GDM1 (cell line): ENCODE measurements at regions not wholly inside any gene's neighbourhood (a gene's known extent, or its start where the extent isn't known, plus 50 kb on each side); places are given as distances from the start of the nearest gene placed in this dataset.

Experiments
- DNase-seq: peaks from one replicate; lab custom pipeline; 2025; lab: John Stamatoyannopoulos, UW

DNA sequence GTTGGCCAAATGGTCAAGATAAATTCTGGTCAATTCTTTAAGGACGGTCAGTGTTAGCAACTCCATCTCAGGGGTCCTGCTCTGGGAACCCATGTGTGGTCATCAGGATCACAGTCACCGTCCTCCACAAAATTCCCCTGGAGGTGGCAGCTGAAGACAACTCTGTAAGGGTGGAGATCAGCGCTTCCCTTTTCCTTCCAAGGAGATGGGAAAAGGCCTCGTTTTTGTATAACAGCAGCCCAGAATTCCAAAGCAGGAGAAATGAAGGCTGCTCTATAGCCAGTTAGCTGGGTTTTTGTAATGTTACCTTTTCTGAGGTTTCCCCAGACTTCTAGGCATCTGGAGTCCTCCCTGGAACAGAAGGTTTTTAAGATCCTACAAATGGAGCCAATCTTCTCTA is 334.8 kb downstream of the MYCN start:
- DNase-seq = no peak

DNA sequence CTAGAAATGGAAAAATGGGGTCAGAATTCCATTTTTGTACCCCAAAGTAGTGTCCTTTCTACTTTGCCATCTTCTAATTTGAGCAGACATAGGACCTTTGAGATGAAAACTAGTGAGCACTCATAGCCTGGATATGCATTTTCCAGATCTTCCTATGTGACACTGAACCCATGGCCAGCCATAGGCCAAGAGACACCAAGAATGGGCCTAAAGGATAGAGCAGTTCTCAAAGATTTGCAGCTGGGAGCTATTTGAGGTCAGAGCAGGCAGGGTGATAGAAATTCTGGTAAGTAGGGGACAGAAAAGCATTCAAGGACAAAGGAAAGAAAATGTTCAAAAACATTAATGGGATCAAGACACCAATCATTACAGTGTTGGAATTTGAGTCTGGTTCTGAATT is 332.8 kb downstream of the MYCN start:
- no peak for DNase-seq

DNA sequence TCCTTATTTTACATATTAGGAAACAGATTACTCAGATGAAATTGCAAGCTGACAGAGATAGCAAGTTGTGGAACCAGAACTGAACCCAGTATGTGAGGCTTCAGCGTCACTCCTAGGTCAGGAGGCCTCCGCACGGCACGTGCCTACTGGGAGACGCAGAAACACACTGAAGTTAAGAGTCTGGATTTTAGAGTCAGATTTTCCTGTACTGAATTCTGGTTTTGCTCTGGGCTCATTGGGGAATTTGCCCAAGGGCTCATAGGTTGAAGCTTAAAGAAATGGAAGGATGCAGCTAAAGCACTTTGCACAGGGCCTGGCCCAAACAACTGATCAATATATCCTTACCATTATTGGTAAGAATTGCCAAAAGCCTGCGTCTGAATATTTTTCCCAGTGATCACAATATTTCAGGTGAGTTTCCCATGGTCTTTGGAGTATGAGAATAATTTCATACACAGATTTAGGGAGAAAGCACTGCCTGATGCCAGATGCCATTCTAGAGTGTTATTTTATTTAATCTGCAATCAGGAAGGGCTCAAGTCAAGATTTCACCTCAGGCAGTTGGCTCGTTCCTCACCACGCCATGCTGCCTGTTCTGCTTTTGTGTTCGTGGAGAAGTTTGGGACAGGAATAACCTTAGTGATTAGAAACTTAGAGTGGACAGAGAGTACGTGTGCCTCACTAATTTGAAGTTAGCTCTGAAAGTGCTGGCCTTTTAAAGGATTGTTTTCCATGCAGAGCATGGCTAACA is 331.9 kb downstream of the MYCN start:
- no peak for DNase-seq

DNA sequence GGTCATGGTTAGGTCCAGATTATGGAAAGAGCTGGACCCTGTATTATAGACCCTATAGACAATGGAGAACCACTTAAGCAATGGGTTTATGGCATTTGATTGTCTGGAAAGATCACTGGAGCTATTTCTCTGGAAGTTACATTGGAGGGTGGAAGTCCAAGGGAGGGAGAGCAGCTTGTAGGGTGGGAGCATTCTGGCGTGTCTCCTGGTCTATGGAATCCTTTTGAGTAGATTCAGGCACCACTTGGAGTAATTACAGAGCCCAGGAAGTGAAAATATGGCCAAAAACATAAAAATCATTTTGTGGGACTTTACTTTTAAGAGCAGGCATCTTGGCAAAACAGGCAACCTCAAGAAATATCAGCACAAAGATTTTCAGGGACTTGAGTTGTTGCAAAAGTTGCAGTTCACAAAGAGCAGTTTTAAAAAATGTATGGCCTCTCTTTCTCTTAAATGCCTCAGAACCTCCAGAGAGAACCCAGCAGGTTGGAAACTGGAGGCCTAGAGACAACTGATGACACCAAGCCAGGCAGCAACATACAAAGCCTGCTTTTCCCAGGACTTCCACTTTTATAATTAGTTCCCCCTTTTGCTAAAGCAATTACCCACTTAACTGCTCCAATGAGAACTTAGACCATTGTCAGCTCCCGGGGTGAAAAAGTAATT is 331.0 kb downstream of the MYCN start:
- DNase-seq = no peak

DNA sequence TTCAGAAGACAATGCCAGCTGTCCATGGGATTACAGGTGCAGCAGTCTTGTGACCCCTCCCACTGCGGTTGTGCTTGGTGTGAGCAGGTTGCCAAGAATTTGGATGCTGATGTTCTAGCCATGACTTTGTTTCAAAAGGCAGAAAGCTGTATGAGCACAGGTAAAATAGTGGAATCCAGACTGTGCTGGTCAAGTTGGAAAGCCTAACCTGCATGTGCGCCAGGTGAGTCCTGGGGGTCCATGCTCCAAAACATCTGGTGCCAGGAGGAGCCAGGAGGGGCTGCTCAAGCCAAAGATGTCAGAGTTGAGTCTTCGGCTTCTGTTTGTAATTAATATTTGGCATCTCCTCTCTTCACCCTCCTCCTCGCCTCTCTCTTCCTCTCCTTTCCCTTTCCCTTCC is 330.1 kb downstream of the MYCN start:
- DNase-seq = no peak

DNA sequence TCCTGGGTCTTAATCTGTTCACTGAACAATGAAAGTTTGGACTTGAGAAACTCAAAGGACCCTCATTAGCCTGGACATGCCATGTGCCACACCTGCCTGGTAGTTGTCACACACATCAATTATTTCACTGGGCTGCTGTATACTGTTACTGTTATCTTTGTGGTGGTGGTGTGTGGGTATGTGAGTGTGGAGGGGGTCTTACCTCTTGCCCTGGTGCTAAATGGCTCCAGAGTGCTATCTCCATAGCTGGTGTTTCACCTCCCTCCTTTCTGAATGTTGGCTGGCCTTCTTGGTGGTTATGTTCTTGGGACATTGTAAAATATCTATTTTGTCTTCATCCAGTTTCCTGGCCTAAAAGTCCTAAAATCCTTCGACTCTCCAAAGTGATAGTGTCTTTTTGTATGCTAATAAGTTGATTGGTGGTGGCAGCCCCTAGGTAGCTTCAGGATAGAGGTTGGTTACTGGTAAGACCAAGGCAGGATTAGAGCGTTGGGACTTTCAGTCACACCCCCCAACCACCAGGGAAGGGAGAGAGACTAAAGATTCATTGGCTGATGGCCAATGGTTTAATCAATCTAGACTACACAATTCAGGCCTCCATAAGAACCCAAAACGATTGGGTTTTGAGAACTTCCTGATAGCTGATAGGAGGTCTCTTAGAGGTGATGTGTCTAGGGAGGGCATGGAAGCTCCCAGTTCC is 328.1 kb downstream of the MYCN start:
- DNase-seq = no peak

DNA sequence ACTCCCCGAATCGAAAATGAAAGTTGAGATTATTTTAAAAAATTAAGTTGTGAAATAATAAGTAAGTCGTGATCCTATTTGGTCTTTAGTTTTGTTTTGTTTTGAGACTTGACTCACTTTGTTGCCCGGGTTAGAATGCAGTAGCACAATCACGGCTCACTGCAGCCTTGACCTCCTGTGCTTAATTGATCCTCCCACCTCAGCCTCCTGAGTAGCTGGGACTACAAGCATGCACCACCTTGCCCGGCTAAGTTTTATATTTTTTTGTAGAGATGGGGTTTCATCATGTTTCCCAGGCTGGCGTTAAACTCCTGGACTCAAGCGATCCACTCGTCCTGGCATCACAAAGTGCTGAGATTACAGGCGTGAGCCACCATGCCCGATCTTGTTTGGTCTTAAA is 326.2 kb downstream of the MYCN start:
- no peak for DNase-seq

DNA sequence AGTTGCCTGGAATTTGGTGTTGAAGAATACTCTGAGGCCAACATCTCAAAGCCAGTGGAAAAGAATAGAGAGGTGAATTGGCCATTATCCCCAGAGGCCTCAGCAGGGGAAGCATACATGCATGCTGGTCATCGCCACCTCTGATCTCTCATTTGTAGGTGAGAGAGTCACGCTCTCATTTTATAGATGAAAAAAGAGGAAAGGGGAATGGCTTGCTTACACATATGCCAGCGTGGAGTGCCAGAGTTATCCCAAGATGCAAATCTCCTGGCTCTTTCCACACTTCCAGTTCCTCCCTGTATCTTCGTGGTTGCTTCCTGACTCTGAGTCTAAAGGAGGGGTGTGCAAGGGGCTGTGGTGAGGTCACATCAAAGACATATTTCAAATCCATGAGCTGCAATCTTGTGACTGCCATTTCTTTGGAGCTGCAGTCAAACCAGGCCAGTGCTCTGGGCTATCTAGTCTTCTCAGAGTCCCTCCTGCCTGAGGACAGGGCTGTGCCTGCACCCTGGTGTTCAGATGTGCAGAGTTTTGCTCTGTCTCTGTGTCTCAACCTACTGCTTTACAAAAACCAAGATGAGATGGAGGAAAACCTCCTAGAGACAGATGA is 324.7 kb downstream of the MYCN start:
- no peak for DNase-seq

DNA sequence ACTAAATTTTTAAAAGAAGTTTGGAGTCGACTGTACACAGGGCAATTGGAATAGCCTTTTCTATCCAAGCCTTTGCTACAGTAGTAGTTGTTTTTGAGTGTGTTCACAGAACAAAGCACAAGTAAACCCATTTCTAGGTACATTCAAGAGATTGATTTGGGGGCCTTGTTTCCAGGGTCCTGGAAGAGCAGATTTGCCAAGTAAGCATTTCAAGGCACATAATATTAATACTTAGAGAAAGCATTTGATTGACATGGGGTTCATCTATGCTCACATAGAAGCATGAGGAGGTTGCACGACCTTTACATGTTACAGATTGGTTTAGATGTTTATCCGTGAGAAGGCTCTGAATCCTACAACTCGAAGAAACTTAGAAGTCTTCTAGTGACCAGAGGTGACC is 324.1 kb downstream of the MYCN start:
- DNase-seq = no peak

DNA sequence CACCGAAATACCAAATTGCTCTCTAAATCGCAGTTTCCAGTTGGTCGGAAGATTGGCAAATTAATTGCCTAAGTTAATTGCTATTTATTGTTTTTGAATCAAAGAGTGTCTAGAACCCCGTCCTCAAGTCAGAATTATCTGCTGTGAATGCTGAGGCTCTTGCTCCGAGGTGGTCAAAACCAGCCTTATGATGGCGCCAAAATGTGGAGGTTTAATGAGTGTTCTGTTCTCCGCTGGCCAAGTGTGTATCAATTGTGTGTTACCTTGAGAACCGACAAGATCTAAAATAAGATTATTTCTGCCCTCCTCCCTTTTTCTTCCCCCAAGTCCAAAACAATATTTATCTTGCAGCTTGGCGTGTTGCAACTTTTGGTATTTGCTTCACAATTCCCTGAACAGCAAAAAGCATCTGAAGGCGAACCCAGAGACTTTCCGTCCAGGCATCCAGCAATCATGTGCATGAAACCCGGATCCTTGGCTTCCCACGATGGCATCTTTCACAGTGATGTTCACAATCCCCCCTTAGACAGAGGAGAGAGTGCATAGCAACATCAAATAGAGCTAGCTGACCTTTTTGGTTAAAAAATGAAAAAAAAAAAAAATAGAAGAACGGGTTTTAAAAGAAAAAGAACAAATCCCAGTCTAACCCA is 323.0 kb downstream of the MYCN start:
- DNase-seq = no peak

DNA sequence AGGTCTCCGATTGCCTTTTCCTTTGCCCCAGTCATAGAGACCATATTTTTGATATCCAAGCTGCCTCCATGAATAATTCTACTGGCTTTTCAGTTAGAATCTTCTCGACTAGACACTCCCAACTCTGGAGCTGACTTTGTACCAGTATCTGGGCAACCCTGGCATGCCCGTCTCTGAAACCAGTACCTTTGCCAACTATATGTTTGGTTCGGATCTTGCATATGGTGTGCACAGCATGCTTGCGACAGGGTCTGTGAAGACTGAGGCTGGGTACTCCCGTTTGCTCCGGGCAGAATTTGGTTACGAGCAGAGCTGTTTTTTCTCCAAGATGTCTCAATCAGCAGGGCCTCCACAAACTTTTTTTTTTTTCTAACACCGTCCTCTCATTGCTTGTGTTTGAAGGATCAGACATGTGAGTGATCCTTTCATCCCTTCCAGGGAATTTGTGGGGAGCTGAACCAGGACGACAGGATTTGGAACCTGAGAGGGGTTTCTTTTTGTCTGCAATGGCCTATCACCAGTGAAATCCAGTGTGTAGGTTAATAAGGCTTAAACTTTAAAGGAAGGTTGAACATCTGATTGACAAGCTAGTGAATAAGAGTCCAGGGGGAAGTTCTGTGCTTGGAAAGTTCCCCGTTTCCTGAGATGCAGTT is 322.3 kb downstream of the MYCN start:
- no peak for DNase-seq

DNA sequence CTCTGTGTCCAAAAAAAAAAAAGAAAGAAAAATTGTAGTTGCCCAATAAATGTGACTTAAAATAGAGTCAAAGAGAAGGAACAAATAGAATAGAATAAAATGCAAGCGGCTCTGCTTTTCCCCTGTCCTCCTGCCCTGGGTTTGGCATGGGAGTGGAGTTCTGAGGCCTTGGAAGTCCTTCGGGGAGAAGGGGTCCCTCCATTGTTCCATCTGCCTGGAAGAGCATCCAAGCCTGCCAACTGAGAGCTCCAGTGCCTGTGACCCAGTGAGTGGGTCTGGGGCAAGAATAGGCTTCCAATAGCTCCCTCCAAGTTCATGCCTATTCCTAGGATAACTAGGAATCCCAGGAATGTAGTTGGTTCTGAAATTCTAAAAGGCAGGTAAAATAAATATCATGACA is 321.4 kb downstream of the MYCN start:
- no peak for DNase-seq

DNA sequence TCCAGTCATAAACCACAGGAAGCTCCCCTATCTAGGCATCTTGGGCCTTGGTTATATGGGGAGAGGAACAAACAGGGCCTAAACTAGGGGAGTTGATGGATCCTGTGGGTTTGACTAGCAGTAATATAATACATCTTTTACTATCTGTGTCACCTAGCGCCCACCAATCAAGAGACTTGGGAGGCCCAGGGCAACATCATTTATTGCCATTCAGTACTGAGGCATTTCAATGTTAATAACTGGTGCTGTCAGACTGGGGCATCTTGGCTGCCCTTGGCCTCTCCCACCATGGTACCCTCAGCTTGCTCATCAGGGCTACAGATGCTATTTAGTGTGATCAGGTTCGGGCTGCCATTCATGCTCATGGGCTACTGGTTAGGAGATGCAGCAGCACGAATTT is 320.7 kb downstream of the MYCN start:
- no peak for DNase-seq

DNA sequence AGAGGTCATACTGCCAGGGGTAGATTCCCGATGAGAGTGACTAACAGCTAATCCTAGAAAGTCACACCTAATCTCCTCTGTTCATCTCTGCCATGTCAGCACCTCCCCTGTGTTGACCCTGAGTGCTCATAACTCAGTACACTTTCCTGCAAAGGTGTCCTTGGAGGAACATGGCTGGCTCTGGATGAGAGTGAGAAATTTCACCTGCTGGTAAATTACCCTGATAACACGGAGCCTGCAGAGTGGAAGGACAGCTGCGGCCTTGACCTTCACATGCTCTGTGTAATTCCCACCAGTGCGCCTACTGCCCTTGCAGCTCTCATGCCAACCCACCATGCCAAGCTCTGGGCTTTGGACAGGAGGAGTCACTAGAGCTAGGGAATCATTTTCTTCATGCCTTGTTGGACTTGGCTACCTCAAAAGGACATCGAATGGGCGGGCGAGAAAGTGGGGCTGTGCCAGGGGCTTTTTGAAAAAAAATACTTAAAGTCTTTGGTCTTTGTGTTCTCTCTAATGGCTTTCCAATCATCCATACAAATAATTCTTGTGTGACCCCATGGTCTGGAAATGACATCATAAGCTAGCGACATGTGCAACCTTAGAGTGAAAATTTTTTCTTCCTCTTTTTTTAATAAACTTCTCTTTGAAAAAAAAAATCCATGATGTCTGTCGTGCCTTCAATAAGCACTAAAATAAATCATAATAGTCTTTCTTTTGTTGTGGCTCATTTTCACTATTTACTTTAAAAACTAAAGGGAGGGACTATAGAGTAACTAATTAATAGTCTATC is 319.9 kb downstream of the MYCN start:
- DNase-seq = no peak

DNA sequence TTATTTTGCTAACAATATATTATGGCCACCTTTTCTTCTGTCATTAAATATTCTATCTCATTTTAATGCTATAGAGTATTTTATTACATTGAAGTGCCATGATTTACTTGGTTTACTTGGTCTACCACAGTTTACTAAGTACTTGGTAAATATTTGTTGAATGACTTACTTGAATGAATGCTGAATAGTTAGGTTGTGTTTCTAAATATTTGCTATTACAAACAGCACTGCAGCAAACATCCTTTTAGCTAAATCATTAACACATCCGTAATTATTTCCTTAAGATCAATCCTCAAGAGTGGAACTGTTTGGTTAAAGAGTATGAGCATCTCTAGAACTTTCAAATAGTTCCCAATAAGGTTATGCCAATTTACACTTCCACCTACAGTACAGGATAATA is 318.7 kb downstream of the MYCN start:
- DNase-seq = no peak

DNA sequence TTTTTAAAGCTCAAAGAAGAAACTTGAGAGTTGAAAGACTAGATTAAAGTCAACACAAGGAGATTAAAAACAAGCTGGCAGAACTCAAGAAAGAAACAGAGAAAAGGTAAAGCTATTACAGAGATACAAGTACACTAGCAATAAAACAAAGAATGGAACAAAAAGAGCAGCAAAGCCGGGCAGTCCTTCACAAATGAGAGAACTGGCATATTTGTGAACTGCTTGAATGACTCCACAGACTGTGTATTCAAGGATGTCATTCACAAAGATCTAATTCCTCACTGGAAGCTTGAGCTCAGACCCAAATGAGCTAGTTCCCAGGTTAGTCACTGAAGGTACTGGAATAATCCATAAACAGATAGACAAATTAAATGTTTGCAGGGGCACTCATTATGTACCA is 318.0 kb downstream of the MYCN start:
- no peak for DNase-seq

DNA sequence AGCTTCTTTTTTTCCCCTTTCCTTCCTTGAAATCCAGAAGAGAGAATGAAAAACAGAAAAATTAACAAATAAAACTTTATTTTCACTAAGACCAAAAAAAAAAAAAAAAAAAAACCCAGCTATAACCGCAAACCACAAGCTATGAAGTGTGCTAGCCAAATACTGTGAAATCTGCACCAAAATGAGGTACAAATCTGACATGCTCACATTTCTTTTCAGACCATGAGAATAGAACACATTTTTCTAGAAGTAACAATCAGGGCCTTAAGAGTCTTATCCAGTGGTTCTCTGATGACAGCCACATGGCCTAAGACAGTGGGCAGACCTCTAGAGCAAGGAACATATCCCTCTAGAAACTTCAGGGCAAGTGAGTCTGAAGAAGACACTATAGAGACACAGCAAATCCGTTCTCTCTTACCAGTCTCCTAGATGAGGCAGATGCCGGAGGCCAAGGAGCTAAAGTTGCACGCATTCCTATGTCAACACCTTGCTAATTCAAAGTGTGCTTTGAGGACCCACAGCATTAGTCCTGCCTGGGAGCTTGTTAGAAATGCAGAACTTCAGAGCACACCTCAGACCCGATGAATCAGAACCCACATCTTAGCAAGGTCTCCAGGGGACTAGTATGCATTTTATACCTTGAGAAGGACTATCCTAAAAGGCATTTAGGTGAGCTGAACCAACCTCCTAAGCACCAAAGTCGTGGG is 317.1 kb downstream of the MYCN start:
- no peak for DNase-seq

DNA sequence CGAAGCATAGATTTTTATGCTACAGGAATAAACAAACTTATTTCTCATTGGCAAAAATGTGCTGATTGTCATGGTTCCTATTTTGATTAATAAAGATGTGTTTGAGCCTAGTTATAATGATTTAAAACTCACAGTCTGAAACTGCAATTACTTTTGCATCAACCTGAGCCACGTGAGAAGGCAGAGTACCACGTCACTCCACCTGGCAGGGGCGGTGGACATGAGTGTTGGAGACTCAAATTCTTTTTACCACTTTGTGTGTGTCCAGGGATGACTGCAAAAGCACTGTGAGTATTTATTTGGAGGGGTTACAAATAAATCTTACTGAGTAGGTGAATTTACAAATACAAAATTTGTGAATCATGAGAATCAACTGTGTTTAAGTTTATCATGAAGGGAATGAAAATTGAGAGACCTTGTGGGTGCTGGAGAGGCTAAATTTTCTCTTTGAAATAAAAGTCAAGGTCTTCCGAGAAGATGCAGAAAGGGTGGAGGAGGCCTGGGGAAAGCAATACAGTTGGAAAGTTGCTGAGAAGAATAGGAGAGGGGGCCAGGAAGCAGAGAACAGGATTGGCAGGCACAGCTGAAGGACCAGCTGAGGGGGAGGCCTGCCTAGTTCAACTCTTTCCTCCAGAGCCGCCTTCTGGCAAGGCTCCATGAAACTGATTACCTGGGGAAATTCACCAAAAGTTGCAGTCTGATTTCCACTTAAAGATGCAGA is 316.4 kb downstream of the MYCN start:
- DNase-seq = no peak

DNA sequence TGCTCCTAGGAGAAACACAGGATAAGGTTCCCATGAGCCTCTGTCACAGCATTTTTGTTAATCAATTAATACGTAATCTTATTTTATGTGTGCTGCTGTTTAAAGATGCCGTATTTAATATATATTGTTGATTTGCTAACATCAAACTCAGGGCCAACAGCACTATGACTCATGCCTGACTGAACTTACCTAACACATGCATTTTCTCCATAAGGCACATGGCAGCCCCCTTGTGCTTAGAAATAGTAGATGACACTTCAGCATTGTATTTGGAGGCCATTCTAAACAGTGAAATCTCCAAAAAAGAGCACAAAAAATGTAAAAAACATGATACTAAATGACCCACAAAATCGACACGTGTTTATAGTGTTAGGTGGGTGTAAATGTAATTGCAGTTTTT is 314.8 kb downstream of the MYCN start:
- no peak for DNase-seq
